ENCODE measurements at regions not wholly inside any gene's neighbourhood (a gene's known extent, or its start where the extent isn't known, plus 50 kb on each side); places are given as distances from the start of the nearest gene placed in this dataset.

DNA sequence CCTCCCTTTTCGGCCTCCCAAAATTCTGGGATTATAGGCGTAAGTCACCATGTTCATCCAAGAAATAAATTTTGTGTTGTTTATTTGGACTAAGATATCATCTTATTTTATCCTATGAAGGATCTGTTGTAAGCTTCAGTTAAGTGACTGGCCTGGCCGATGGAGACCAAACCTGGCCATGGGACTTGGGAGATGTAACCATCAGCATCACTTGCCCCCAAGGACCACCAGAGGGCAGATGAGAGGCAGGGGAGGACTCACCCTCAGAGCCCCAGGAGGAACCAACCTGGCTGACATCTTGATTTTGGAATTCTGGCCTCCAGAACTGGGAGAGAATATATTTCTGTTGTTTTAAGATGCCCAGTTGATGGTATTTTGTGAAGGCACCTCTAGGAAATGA, 266.7 kb downstream of the CDH26 start:
- Mint-ChIP-seq H3K27ac (ENCODE audit: unreplicated experiment) (no peak overlapping the region), H3K4me1 (no peaks in the 10 kb centered on the region), H3K36me3 (ENCODE audit: low read depth) (no peaks in the 10 kb centered on the region), H3K27me3 (ENCODE audit: low read depth) (peaks cover 4% of the 10 kb centered on the region), H3K9me3 (no peaks in the 10 kb centered on the region), H3K4me3 (no peak overlapping the region)
- DNase-seq (ENCODE audit: low read depth, low spot score), result peak; percentile 35
- TF ChIP-seq, protein P1, sequence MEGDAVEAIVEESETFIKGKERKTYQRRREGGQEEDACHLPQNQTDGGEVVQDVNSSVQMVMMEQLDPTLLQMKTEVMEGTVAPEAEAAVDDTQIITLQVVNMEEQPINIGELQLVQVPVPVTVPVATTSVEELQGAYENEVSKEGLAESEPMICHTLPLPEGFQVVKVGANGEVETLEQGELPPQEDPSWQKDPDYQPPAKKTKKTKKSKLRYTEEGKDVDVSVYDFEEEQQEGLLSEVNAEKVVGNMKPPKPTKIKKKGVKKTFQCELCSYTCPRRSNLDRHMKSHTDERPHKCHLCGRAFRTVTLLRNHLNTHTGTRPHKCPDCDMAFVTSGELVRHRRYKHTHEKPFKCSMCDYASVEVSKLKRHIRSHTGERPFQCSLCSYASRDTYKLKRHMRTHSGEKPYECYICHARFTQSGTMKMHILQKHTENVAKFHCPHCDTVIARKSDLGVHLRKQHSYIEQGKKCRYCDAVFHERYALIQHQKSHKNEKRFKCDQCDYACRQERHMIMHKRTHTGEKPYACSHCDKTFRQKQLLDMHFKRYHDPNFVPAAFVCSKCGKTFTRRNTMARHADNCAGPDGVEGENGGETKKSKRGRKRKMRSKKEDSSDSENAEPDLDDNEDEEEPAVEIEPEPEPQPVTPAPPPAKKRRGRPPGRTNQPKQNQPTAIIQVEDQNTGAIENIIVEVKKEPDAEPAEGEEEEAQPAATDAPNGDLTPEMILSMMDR (conservative IDR thresholded peaks at IDR 0.05), result peak; percentile 63

DNA sequence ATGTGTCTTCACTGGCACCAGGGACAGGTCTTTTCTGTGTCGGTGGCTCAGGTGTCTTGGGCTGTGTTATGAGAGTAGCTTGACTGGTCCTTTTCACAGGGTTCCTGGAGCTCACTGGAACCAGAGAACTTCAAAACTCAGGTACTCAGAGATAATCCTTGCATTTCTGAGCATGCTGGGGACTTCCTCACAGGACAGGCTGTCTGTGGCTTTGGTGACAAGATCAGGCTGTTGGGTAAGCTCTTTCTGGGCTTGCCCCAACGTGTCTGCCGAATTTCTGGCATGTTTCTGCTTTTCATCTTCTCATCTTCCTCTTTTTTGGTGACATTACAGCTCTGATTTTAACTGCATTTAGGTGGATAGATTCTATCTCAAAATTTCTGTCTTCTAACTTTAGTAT, 270.0 kb downstream of the CDH26 start:
- TF ChIP-seq, protein P1 (conservative IDR thresholded peaks at IDR 0.05), result no peak
- Mint-ChIP-seq H3K27me3 (ENCODE audit: low read depth) (peaks cover 14% of the 10 kb centered on the region), H3K4me1 (no peaks in the 10 kb centered on the region), H3K4me3 (no peak overlapping the region), H3K36me3 (ENCODE audit: low read depth) (no peaks in the 10 kb centered on the region), H3K9me3 (no peaks in the 10 kb centered on the region), H3K27ac (ENCODE audit: unreplicated experiment) (no peak overlapping the region)
- no peak for DNase-seq (ENCODE audit: low read depth, low spot score)

DNA sequence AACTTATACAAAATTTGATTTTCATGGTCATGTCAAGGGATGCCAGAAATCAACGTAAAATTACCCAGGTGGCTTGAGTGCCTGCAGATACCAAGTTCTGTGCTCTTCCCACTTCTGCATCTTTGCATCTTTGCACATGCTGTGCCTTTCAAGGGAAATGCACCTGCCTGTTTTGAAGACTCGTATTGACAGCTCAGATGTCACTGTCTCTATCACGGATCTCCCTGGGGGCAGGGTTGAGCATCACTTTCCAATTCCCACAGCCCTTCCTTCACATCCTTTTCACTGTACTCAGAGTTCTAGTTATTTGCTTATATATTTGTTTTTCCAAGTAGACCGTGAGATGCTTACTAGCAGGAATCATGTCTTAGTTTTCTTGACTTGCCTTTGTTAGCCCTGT, 274.2 kb downstream of the CDH26 start:
- TF ChIP-seq, protein P1 (conservative IDR thresholded peaks at IDR 0.05), result no peak
- Mint-ChIP-seq H3K27ac (ENCODE audit: unreplicated experiment) (no peak overlapping the region), H3K4me1 (no peaks in the 10 kb centered on the region)

DNA sequence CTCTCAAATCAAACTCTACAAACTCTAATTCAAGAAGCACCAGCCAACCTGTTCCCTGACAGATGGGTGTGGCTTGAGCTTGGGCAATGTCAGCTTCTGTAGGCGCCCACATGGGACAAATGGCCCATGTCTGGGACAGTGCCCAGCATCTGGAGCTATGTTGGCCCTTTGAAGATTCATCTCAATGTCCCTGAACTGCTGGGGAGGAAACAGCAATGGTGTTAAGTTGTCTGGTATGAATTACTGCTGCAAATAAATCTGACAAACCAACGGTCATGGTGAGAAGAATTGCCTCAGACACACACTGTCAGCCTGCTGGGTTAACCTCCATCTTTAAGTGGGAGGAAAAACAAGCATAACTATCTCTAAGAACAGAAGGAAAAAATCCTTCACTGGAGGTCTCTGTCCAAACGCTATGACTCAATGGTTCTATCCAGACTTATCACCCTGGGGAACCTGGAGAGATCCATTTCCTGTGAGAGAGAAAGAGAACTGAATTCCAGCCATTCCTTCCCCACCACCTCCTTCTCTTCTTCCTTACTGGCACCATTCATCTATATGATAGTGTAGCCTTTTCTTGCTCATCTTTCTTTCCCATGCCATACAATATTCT, 274.9 kb downstream of the CDH26 start:
- no peak overlapping the region for H3K4me3 Mint-ChIP-seq
- H3K4me1 Mint-ChIP-seq, result no peaks in the 10 kb centered on the region
- DNase-seq (ENCODE audit: low read depth, low spot score), result no peak
- TF ChIP-seq, protein P1 (conservative IDR thresholded peaks at IDR 0.05), result no peak
- no peak overlapping the region for H3K27ac Mint-ChIP-seq (ENCODE audit: unreplicated experiment)
- peaks cover 46% of the 10 kb centered on the region for H3K27me3 Mint-ChIP-seq (ENCODE audit: low read depth)
- H3K36me3 Mint-ChIP-seq (ENCODE audit: low read depth), result no peaks in the 10 kb centered on the region
- H3K9me3 Mint-ChIP-seq, result no peaks in the 10 kb centered on the region

More for the DNA sequence above, 274.2 kb downstream of the CDH26 start:
- H3K27me3 Mint-ChIP-seq (ENCODE audit: low read depth), result peaks cover 40% of the 10 kb centered on the region
- H3K9me3 Mint-ChIP-seq, result no peaks in the 10 kb centered on the region
- H3K36me3 Mint-ChIP-seq (ENCODE audit: low read depth), result no peaks in the 10 kb centered on the region
- no peak for DNase-seq (ENCODE audit: low read depth, low spot score)
- H3K4me3 Mint-ChIP-seq, result no peak overlapping the region

DNA sequence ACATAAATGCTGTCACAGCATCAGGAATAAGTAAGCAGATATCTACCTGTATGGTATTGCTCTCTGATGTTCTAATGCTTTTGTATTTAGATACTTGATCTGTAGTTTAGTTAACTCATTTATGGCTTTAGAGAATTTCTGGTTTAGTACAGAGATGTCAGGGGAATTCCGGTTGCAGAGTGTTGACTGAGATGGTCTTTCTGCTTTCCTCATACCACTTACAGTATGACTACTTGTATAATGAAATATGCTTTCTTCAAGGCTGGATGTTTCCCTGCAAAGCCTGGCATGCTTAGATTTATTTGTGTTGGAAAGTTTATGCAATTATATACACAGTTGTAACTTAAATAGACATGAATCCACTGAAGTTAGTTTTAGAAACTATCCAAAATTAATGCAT, 278.4 kb downstream of the CDH26 start:
- no peak for DNase-seq (ENCODE audit: low read depth, low spot score)
- H3K4me1 Mint-ChIP-seq, result no peaks in the 10 kb centered on the region
- TF ChIP-seq, protein P1 (conservative IDR thresholded peaks at IDR 0.05), result no peak
- H3K4me3 Mint-ChIP-seq, result no peak overlapping the region
- peaks cover 64% of the 10 kb centered on the region for H3K27me3 Mint-ChIP-seq (ENCODE audit: low read depth)
- H3K27ac Mint-ChIP-seq (ENCODE audit: unreplicated experiment), result no peak overlapping the region
- no peaks in the 10 kb centered on the region for H3K9me3 Mint-ChIP-seq
- no peaks in the 10 kb centered on the region for H3K36me3 Mint-ChIP-seq (ENCODE audit: low read depth)

Measured in neural crest cell (in vitro differentiated cells).